Renal pelvis (tissue), 1 donor: ENCODE measurements at regions not wholly inside any gene's neighbourhood (a gene's known extent, or its start where the extent isn't known, plus 50 kb on each side); places are given as distances from the start of the nearest gene placed in this dataset.

Source experiments
- DNase-seq: peaks from one replicate; pipeline ENCODE4 v3.0.0-alpha.2; 2013

GRCh38 chr4:3831529-3832150, 65.5 kb downstream of the ADRA2C start:
- no peak for DNase-seq

- no peak for DNase-seq
Measured at GRCh38 chr4:3832536-3833220, 66.5 kb downstream of the ADRA2C start.

DNA sequence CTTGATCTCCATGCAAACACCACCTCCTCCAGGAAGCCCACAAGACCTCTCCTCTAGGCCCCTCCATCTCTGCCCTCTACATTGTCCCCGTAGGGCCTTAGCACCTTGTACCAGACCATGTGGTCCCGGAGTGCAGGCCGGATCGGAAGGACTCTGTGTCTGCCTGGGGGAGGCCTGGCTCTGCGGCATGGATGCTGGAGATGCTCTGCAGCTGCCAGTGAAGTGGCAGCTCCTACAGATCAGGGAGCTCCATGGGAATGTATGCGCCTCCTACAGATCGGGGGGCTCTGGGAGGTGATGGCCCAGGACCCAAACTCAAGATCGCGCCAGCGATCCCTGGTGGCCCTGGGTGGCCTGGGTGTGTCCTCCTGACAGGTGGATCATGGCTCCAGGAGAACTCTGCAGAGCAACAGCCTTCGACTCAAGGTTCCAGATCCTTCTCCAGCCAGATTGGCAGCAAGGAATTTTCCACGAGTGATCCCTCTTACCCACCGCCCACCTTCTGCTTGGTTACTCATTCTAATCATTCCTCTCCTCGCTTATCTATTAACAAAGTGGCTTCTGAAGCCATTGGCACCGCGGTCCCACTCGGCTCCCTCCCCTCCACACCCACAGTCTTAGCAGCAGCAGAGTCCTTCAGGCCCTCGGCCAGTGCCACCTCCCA, 67.3 kb downstream of the ADRA2C start:
- no peak for DNase-seq

DNA sequence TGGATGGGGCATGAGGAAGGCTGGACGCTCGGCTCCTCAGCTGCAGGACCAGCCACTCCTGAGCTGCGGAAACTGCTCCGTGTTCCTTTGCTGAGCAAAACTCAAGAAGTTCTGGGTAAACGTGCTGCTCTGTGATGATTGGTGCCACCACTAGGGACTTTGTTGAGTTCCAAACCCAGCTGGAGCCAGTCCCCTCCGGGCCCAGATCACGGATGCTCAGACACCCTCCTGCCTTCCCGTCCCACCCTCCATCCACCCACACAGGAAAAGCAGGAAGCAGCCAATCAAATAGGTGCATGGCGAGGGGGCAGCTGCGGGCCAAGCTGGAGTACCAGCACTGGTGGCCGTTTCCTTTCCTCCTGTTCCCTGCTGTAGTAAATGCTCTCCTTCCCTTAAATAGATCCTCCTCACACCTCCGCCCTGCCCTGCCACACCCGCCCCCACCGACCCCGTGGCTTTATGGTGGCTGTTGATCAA, 68.0 kb downstream of the ADRA2C start:
- no peak for DNase-seq

DNA sequence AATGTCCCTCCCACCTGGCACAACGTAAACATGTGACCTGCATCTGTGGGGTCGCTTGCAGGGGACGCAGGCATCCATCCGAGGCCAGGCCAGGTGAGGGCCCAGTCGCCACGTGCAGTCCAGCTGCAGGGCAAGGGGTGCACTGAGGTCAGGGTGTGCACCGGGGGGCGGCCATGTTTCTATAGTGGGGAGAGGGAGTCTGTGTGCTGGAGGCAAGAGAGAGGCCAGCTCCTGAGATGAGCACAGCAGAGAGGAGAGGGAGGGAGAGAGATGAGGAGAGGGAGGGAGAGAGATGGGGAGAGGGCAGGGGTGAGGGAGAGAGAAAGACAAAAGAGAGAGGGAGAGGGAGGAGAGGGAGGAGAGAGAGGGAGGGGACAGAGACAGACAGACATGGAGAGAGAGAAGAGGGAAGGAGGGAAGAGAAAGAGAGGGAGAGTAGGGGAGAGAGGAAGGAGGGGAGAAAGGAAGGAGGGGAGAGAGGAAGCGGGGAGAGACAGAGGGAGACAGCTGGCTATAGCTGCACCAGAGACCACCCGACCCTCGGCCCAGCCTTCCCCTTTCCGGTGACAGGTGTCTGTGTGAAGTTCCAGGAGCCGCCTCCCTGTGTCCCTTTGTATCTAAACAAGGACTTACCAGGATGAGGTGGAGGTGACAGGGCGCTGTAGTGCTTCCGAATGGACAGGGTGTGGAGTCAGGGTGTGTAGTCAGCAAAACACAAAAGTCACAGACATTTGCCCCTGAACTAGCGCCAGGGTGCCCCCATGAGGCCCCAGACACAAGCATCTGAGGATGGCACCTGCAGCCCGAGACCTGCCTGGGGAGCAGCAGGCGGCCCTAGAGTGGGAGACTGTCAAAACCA, 68.7 kb downstream of the ADRA2C start:
- DNase-seq, result no peak

GRCh38 chr4:3835527-3836405, 69.6 kb downstream of the ADRA2C start:
- DNase-seq, result no peak

GRCh38 chr4:3836406-3836755, 70.2 kb downstream of the ADRA2C start:
- no peak for DNase-seq

- no peak for DNase-seq
Measured at GRCh38 chr4:3836756-3837601, 70.8 kb downstream of the ADRA2C start.

DNA sequence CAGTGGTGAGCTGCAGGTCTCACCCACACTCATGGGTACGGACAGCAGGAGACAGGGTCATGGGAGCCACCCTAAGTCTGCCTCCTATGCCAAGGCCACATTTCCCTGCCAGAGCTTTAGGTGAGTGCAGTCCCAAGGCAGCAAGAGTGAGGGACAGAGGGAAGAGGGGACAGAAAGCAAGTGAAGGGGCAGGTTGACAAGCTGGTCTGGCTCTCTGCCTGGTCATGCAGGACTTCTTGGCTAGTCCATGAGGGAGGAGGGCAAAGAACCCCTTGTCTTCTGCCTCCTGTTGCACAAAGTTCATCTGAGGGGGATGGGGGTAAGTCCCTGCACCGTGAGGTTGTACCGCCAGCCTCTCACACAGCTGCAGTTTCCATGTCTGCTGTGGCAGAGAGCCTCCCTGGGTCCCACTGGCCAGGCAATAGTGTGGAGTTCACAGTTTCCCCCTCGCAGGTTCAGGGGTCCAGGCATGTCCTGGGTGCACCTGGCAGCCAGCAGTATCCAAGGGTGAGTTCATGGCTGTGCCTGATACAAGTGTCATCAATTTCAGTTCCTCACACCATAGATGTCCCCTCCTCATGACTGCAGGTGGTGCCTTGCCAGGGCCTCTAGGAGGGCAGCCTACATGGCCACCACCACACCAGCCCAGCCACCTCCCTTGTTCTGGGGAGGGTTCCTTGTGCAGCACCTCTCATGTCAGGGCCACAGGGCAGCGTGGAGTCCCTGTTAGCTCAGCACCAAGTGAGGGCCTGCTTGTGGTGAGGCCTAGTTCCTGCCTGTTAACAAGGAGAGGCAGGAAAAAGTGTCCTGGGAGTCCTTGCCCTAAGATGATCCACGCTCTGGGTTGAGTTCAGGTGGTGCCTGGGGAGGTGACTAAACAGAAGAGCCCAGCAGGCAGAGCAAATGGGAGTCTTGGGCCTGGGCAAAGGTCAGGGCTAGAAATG, 72.5 kb downstream of the ADRA2C start:
- no peak for DNase-seq

- DNase-seq, result no peak
Measured at GRCh38 chr4:3845094-3845743, 79.0 kb downstream of the ADRA2C start.

DNA sequence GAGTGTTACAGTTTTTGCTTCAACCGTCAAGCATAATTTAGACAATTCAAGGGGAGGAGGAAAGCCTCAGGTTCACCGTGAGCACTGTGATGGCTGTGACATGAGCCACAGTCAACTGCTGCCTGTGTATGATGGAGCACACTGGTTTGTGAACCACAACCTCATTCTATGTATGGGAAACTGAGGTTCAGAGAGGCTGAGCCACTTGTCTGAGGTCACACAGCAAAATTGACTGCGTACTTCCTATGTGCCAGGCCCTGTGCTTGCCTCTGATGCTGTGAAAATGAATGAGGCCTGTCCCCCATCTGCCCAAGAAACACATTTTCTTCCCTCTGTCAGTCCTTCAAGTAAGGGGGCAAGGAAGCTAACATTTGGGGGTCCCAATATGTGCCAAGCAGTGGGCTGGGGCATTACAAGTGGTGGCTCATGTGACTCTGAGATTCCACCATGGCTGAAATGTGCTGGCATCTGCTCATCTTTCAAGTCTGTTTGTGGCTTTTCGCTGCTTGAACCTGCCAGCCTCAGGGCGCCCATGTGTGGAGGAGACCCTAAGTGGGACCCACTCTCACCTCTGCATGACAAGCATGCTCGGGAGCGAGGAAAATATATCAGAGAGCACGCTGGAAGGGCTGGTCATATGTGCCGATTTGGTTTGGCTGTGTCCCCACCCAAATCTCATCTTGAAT, 79.7 kb downstream of the ADRA2C start:
- no peak for DNase-seq

- no peak for DNase-seq
Measured at GRCh38 chr4:3847211-3847940, 81.2 kb downstream of the ADRA2C start.

DNA sequence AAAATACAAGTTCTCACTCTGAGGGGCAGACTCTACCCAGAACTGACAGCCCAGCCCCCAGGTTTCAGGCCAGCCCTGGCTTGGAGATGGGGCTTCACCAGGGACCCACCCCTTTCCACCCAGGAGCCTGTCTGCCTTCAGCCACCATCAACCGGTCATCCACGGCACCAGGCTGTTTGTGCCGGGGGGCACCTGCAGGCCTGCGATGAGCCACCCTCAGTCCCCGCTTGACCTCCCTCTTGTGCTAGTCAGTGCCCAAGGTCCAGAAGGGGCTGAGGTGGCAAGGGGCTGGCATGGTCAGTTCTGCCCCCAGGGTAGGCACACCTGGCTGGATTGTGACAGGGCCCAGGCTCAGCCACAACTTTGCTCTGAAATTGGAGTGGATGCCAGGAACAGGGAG, 82.1 kb downstream of the ADRA2C start:
- DNase-seq, result no peak

DNA sequence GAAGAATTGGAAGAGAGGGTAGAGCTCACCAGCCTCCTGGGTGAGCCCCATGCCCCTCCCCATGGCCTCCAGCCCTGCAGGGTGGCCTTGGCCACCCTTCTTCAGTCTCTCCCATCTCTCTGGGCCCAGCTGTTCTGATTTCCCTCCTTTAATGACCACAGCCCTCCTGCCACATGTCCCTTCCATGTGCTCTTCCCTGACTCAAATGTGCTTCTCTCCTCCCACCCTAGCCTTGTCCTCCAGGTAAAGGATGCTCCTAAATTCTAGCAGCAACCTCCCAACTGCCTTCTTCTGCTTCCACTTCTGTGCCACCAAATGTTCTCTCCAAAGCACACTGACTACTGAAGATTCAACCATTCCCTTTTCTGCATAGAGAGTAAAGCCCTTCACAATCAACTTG, 83.0 kb downstream of the ADRA2C start:
- DNase-seq, result no peak

DNA sequence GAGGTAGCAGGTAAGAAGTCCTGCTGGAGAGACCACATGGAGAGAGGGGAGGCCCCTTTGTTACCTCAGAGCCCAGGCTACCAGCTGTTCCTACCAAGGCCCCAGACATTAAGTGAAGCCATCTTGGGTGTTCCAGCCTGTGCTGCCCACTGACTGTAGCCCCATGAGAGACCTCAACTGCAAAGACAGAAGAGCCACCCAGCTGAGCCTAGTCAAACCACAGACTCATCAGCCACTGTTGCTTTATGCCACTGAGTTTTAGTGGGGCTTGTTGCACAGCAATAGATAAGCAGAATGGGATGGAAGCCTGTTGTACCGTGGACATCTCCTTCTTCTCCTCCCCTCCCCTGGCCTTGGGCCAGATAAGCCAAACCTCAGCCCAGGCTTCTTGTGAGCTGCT, 83.9 kb downstream of the ADRA2C start:
- DNase-seq, result no peak

DNA sequence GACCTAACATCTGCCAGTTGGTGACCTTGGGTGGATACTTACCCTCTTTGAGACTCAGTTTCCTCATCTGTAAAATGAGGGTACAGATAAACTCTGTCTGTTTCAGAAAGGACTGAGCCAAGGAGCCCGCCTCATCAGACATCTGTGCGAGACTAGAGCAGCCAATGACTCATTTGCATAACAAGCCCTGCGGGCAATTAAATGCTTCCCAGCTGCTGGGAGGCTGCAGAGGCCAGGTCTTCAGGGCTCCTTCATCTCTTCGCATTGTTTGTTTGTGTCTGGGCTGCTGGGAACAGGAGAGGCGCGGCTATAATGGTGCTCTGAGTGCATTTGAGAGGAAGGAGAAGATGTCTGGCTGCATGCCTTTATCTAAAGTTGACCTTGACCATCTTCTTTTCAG, 85.0 kb downstream of the ADRA2C start:
- DNase-seq, result no peak

GRCh38 chr4:3851881-3852280, 85.7 kb downstream of the ADRA2C start:
- no peak for DNase-seq
